ENCODE measurements at regions not wholly inside any gene's neighbourhood (a gene's known extent, or its start where the extent isn't known, plus 50 kb on each side); places are given as distances from the start of the nearest gene placed in this dataset.

GRCh38 chr18:78221496-78221895 lies 758.1 kb upstream of the SALL3 start:
- H3K4me3 Mint-ChIP-seq, result no peak overlapping the region
- no peaks in the 10 kb centered on the region for H3K36me3 ChIP-seq (replicated peaks in 1 of 2; ENCODE audit: control insufficient read depth in 1 of 2, insufficient read depth in 2 of 2, low read length in 2 of 2)
- no peak overlapping the region for H3K4me3 ChIP-seq (replicated peaks in 1 of 3; ENCODE audit: low read depth in 2 of 3, low read length in 3 of 3)
- peak overlapping the region in 1 of 7 donors; percentile 31 for H3K27ac Mint-ChIP-seq
- no peaks in the 10 kb centered on the region for H3K4me1 Mint-ChIP-seq
- no peak overlapping the region for H3K9ac ChIP-seq (ENCODE audit: insufficient read depth, low read length, poor library complexity, severe bottlenecking)
- no peaks in the 10 kb centered on the region for H3K36me3 Mint-ChIP-seq
- H3K79me2 ChIP-seq (ENCODE audit: insufficient read depth, low read length), result no peaks in the 10 kb centered on the region
- intact Hi-C loops (cut with micrococcal nuclease), result no loop called here
- no peak overlapping the region for H3K27ac ChIP-seq (ENCODE audit: low read depth in 1 of 2, low read length in 2 of 2)
- H3K4me1 ChIP-seq (ENCODE audit: control insufficient read depth in 1 of 2, insufficient read depth in 2 of 2, low read length in 2 of 2), result no peaks in the 10 kb centered on the region
- no peaks in the 10 kb centered on the region for H3K27me3 ChIP-seq (ENCODE audit: control insufficient read depth in 2 of 2, insufficient read depth in 2 of 2, low read length in 2 of 2)
- H3K9me3 Mint-ChIP-seq, result peaks cover 5 to 17% (median 7%) of the 10 kb centered on the region in 7 donors
- H3K4me2 ChIP-seq (replicated peaks; ENCODE audit: extremely low read depth, low read length, poor library complexity, severe bottlenecking), result no peak overlapping the region
- no peak overlapping the region for H2AFZ ChIP-seq (ENCODE audit: insufficient read depth, low read depth, low read length, poor library complexity, severe bottlenecking)
- DNase-seq, result no peak
- TF ChIP-seq CTCF (IDR thresholded peaks at IDR 0.05), result no peak
- peaks cover 0 to 2% (median 2%) of the 10 kb centered on the region in 3 donors for H3K27me3 Mint-ChIP-seq (ENCODE audit: low read depth in 3 of 3)
- peaks cover under 1 to 4% of the 10 kb centered on the region in 2 donors for H3K9me3 ChIP-seq (replicated peaks in 1 of 2; ENCODE audit: control insufficient read depth in 1 of 2, insufficient read depth in 1 of 2, low read length in 2 of 2)
- H4K20me1 ChIP-seq (ENCODE audit: insufficient read depth, low read length), result no peaks in the 10 kb centered on the region
- 4% methylated on average over 8 of the region's 10 CpGs for WGBS (ENCODE audit: insufficient coverage)

GRCh38 chr18:78228974-78229373 lies 750.6 kb upstream of the SALL3 start:
- H3K27me3 Mint-ChIP-seq (ENCODE audit: low read depth in 3 of 3), result peaks cover 0 to 3% (median 0%) of the 10 kb centered on the region in 3 donors
- Histone ChIP-seq H3K27ac (ENCODE audit: low read depth in 1 of 2, low read length in 2 of 2) (no peak overlapping the region), H3K36me3 (replicated peaks in 1 of 2; ENCODE audit: control insufficient read depth in 1 of 2, insufficient read depth in 2 of 2, low read length in 2 of 2) (no peaks in the 10 kb centered on the region), H3K27me3 (ENCODE audit: control insufficient read depth in 2 of 2, insufficient read depth in 2 of 2, low read length in 2 of 2) (no peaks in the 10 kb centered on the region), H3K4me1 (ENCODE audit: control insufficient read depth in 1 of 2, insufficient read depth in 2 of 2, low read length in 2 of 2) (no peaks in the 10 kb centered on the region), H3K4me3 (replicated peaks in 1 of 3; ENCODE audit: low read depth in 2 of 3, low read length in 3 of 3) (no peak overlapping the region), H2AFZ (ENCODE audit: insufficient read depth, low read depth, low read length, poor library complexity, severe bottlenecking) (no peak overlapping the region), H3K4me2 (replicated peaks; ENCODE audit: extremely low read depth, low read length, poor library complexity, severe bottlenecking) (no peak overlapping the region), H3K9ac (ENCODE audit: insufficient read depth, low read length, poor library complexity, severe bottlenecking) (no peak overlapping the region), H3K79me2 (ENCODE audit: insufficient read depth, low read length) (no peaks in the 10 kb centered on the region), H3K9me3 (replicated peaks in 1 of 2; ENCODE audit: control insufficient read depth in 1 of 2, insufficient read depth in 1 of 2, low read length in 2 of 2) (peaks cover 0 to 55% of the 10 kb centered on the region in 2 donors), H4K20me1 (ENCODE audit: insufficient read depth, low read length) (no peaks in the 10 kb centered on the region)
- H3K4me3 Mint-ChIP-seq, result no peak overlapping the region
- no peaks in the 10 kb centered on the region for H3K4me1 Mint-ChIP-seq
- H3K9me3 Mint-ChIP-seq, result peaks cover 7 to 37% (median 24%) of the 10 kb centered on the region in 7 donors
- no peak for TF ChIP-seq CTCF (IDR thresholded peaks at IDR 0.05)
- intact Hi-C loops (cut with micrococcal nuclease), result no loop called here
- no peak overlapping the region for H3K27ac Mint-ChIP-seq
- no peaks in the 10 kb centered on the region for H3K36me3 Mint-ChIP-seq
- DNase-seq, result no peak
- 86% methylated on average over 12 of the region's 19 CpGs for WGBS (ENCODE audit: insufficient coverage)
